MM.1S (cell line): ENCODE measurements at regions not wholly inside any gene's neighbourhood (a gene's known extent, or its start where the extent isn't known, plus 50 kb on each side); places are given as distances from the start of the nearest gene placed in this dataset.

Source experiments
- DNase-seq: peaks from one replicate; pipeline ENCODE4 v3.0.0-alpha.2; 2015
- H2AFZ ChIP-seq: fragments of 300-600 bp; sonication (generic); 2 replicates; pipeline ENCODE4 v1.6.0; 2016; ENCODE audit warnings: antibody characterized with exemption, low read length
- H3F3A ChIP-seq: fragments of 300-600 bp; sonication (generic); 2 replicates; pipeline ENCODE4 v1.6.1; 2016; ENCODE audit warnings: mild to moderate bottlenecking, antibody characterized with exemption, low read length, moderate library complexity, mixed read lengths; ENCODE audit not compliant: insufficient read depth
- H3K27ac ChIP-seq: fragments of 300-600 bp; sonication (generic); 2 replicates; pipeline ENCODE4 v1.5.1; 2016; ENCODE audit warnings: mild to moderate bottlenecking, low read length
- H3K27me3 ChIP-seq: fragments of 300-600 bp; sonication (generic); replicated peaks from 2 replicates; pipeline ENCODE4 v1.6.0; 2016; ENCODE audit warnings: low read length; ENCODE audit not compliant: insufficient read depth
- H3K36me3 ChIP-seq: fragments of 300-600 bp; sonication (generic); replicated peaks from 2 replicates; pipeline ENCODE4 v1.6.1; 2016; ENCODE audit warnings: mild to moderate bottlenecking, low read length, mixed read lengths; ENCODE audit not compliant: insufficient read depth
- H3K4me1 ChIP-seq: fragments of 300-600 bp; sonication (generic); 2 replicates; pipeline ENCODE4 v1.6.1; 2016; ENCODE audit warnings: low read length, mixed read lengths
- H3K4me2 ChIP-seq: fragments of 300-600 bp; sonication (generic); 2 replicates; pipeline ENCODE4 v1.6.0; 2016; ENCODE audit warnings: low read depth, low read length
- H3K4me3 ChIP-seq: fragments of 300-600 bp; sonication (generic); 2 replicates; pipeline ENCODE4 v1.5.1; 2016; ENCODE audit warnings: low read length, mixed read lengths
- H3K79me2 ChIP-seq: fragments of 300-600 bp; sonication (generic); 2 replicates; pipeline ENCODE4 v1.6.1; 2016; ENCODE audit warnings: mixed run types, low read length, mixed read lengths
- H3K9ac ChIP-seq: fragments of 300-600 bp; sonication (generic); 2 replicates; pipeline ENCODE4 v1.6.1; 2016; ENCODE audit warnings: low read length, mixed read lengths
- H3K9me2 ChIP-seq: fragments of 300-600 bp; sonication (generic); replicated peaks from 2 replicates; pipeline ENCODE4 v1.6.1; 2016; ENCODE audit warnings: mild to moderate bottlenecking, low read length, mixed read lengths; ENCODE audit not compliant: insufficient read depth
- H3K9me3 ChIP-seq: fragments of 300-600 bp; sonication (generic); replicated peaks from 2 replicates; pipeline ENCODE4 v1.6.1; 2016; ENCODE audit warnings: mild to moderate bottlenecking, low read length, mixed read lengths; ENCODE audit not compliant: insufficient read depth
- H4K20me1 ChIP-seq: fragments of 300-600 bp; sonication (generic); 2 replicates; pipeline ENCODE4 v1.6.1; 2016; ENCODE audit warnings: mild to moderate bottlenecking, low read length, moderate library complexity, mixed read lengths; ENCODE audit not compliant: insufficient read depth
- EZH2 ChIP-seq: fragments of 300-600 bp; sonication (generic); optimal IDR thresholded peaks from 2 replicates; pipeline ENCODE3; 2017; ENCODE audit warnings: low read depth, mild to moderate bottlenecking, antibody characterized with exemption, low read length, mixed read lengths
- EZH2phosphoT487 ChIP-seq: fragments of 300-600 bp; sonication (generic); IDR thresholded peaks from 2 replicates; pipeline ENCODE4 v1.6.1; 2018; ENCODE audit warnings: antibody characterized with exemption, low read length
- TF ChIP-seq, protein P1 (sequence below): fragments of 300-600 bp; sonication (generic); IDR thresholded peaks from 2 replicates; pipeline ENCODE4 v1.5.1; 2016; ENCODE audit warnings: antibody characterized with exemption, low read length, mixed read lengths

DNA sequence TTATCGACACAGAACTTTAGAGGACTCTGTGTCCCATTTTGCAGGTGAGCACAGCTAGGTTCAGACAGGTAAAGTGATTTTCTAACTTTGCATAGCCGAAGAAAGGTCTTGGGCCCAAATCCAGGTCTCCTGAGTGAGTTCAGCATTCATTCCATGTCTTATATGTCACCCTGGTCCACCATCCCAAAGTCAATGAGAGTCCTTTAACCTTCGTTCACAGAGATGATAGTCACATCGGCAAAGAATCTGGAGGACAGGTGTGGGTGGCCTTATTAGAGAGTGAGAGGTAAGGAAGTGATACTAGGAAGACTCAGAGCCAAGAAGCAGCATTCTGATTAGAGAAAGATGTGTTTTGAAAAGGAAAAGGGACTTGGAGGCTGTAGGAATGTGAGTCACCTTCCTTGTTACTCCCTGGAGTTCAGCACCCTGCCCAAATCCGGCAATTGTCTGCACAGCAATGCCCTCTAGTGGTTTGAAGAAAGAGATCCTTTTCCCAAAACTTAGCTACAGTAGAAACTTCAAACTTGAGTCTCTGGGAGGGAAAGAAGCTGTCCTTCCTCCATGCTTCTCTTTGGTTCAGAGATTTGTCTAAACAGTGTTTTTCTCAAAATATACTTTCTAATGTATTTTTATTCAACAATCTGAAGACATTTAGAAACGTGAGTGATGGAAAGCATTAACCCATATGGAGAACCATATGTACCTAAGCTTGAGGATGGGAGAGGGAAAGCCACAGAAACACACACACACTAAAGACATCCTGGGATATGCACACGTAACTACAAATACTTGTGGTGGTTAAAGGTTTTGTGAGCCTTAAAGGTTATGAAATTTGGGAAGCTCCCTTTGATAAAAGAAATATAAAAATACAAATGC lies 96.4 kb upstream of the SHISA6 start:
- no peak overlapping the region for H3K27ac ChIP-seq
- H3K79me2 ChIP-seq, result no peaks in the 10 kb centered on the region
- no peak overlapping the region for H3K9ac ChIP-seq
- no peaks in the 10 kb centered on the region for H3K9me3 ChIP-seq
- peak; percentile 35 for DNase-seq
- no peaks in the 10 kb centered on the region for H3K9me2 ChIP-seq
- TF ChIP-seq, protein P1, sequence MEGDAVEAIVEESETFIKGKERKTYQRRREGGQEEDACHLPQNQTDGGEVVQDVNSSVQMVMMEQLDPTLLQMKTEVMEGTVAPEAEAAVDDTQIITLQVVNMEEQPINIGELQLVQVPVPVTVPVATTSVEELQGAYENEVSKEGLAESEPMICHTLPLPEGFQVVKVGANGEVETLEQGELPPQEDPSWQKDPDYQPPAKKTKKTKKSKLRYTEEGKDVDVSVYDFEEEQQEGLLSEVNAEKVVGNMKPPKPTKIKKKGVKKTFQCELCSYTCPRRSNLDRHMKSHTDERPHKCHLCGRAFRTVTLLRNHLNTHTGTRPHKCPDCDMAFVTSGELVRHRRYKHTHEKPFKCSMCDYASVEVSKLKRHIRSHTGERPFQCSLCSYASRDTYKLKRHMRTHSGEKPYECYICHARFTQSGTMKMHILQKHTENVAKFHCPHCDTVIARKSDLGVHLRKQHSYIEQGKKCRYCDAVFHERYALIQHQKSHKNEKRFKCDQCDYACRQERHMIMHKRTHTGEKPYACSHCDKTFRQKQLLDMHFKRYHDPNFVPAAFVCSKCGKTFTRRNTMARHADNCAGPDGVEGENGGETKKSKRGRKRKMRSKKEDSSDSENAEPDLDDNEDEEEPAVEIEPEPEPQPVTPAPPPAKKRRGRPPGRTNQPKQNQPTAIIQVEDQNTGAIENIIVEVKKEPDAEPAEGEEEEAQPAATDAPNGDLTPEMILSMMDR, result peak; percentile 46
- TF ChIP-seq EZH2phosphoT487, result no peak
- H3K4me1 ChIP-seq, result no peaks in the 10 kb centered on the region
- H3K4me2 ChIP-seq, result no peak overlapping the region
- H4K20me1 ChIP-seq, result no peaks in the 10 kb centered on the region
- H3K27me3 ChIP-seq, result no peaks in the 10 kb centered on the region
- H3F3A ChIP-seq, result no peaks in the 10 kb centered on the region
- no peak overlapping the region for H3K4me3 ChIP-seq
- no peaks in the 10 kb centered on the region for H3K36me3 ChIP-seq
- H2AFZ ChIP-seq, result no peak overlapping the region

DNA sequence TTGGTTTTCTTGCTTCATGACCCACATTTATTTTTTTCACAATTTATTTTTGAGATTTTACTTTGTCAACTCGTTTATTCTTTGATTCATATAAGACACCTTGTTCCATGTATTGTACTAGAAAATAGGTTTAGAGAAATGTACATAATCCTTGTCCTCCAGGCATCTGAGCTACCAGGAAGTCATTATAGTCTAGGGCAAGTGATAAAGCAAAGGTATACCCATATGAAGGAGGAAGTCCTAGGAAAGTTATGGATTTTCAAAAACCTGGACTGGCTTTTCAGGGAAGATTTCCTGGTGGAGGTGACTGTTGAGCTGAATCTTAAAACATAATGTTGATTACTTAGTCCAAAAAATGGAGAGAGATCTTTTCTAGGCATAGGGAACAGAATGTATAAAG lies 98.8 kb upstream of the SHISA6 start:
- H2AFZ ChIP-seq, result no peak overlapping the region
- H3F3A ChIP-seq, result no peaks in the 10 kb centered on the region
- H3K4me1 ChIP-seq, result no peaks in the 10 kb centered on the region
- H3K36me3 ChIP-seq, result no peaks in the 10 kb centered on the region
- no peak for DNase-seq
- no peak overlapping the region for H3K27ac ChIP-seq
- TF ChIP-seq, protein P1, result no peak
- TF ChIP-seq EZH2 (no peak), EZH2phosphoT487 (no peak)
- H3K79me2 ChIP-seq, result no peaks in the 10 kb centered on the region
- no peaks in the 10 kb centered on the region for H3K9me2 ChIP-seq
- H3K9ac ChIP-seq, result no peak overlapping the region
- no peaks in the 10 kb centered on the region for H3K9me3 ChIP-seq
- no peak overlapping the region for H3K4me2 ChIP-seq
- no peaks in the 10 kb centered on the region for H4K20me1 ChIP-seq
- H3K27me3 ChIP-seq, result no peaks in the 10 kb centered on the region
- H3K4me3 ChIP-seq, result no peak overlapping the region

DNA sequence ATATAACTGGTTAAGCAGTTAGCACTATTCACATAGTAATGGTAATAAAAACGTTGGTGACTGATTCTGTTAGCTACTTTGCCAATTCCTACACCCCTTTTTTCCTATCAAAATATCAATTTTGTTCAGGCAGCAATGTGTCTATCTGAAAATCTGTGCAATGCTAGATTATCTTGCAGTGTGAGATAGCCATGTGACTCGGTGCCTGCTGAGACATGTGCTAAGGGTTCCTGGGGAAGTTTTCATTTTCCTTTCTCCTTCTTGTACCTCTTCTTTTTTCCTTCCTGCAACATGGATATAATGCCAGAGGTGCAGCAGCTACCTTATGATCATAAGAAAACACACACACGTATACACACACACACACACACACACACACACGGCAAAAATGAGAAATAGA lies 100.5 kb upstream of the SHISA6 start:
- Histone ChIP-seq H3F3A (no peaks in the 10 kb centered on the region), H3K4me2 (no peak overlapping the region), H3K79me2 (no peaks in the 10 kb centered on the region), H3K27ac (no peak overlapping the region), H3K36me3 (no peaks in the 10 kb centered on the region), H3K27me3 (no peaks in the 10 kb centered on the region), H3K4me3 (no peak overlapping the region), H3K4me1 (no peaks in the 10 kb centered on the region), H3K9me3 (no peaks in the 10 kb centered on the region), H2AFZ (no peak overlapping the region), H3K9ac (no peak overlapping the region), H4K20me1 (no peaks in the 10 kb centered on the region), H3K9me2 (no peaks in the 10 kb centered on the region)
- DNase-seq, result no peak
- no peak for TF ChIP-seq EZH2phosphoT487

DNA sequence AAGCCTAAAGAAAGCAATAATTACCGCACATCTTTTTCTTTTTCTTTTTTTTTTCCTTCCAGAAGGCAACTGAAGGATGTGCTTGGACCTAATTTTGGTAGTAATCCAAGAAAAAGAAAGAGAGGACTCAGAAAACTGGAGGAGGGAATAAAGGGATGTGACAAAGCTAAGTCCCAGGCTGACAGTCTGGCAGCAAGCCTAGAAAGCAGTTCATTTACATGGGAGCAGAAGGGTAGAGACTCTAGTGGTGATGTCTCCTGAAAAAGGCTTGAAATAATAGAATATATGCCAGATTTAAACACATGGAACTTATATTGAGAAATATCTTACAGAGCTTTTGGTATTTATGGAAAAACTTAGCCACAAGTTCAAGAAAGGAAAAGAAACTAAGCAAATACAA lies 101.0 kb upstream of the SHISA6 start:
- Histone ChIP-seq H3K4me2 (no peak overlapping the region), H3K27ac (no peak overlapping the region), H3K4me3 (no peak overlapping the region), H3K9me3 (no peaks in the 10 kb centered on the region), H3K9me2 (no peaks in the 10 kb centered on the region), H3K9ac (no peak overlapping the region), H3F3A (no peaks in the 10 kb centered on the region), H3K27me3 (no peaks in the 10 kb centered on the region), H4K20me1 (no peaks in the 10 kb centered on the region), H3K79me2 (no peaks in the 10 kb centered on the region), H3K36me3 (no peaks in the 10 kb centered on the region), H3K4me1 (no peaks in the 10 kb centered on the region), H2AFZ (no peak overlapping the region)
- TF ChIP-seq, protein P1, result no peak
- TF ChIP-seq EZH2phosphoT487 (no peak), EZH2 (no peak)
- DNase-seq, result no peak
